HG03558 (cell line): ENCODE measurements at regions not wholly inside any gene's neighbourhood (a gene's known extent, or its start where the extent isn't known, plus 50 kb on each side); places are given as distances from the start of the nearest gene placed in this dataset.

Source experiments
- ATAC-seq: cut with Tn5 transposase; IDR thresholded peaks from one replicate; pipeline ENCODE4 v1.9.1; 2021; ENCODE audit warnings: moderate number of reproducible peaks; ENCODE audit not compliant: unreplicated experiment; ENCODE audit errors: extremely low read depth

DNA sequence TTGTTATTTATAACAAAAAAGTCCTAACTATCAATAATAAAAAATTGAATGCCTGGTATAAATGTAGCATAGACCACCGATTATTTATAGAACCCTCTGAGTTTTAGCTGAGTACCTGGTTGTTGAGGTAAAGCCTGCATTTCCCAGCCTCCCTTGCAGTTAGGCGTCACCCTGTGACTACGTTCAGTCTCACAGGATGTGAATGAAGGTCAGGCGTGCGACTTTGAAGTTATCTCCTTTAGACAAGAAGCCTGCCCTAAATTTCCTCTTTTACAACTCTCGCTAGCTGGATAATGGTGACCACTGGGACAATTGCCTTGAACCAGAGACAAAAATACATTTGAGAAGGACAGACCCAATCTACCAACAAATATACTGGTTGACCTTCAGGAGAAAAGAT lies 67.5 kb upstream of the TES start:
- ATAC-seq: no peak

DNA sequence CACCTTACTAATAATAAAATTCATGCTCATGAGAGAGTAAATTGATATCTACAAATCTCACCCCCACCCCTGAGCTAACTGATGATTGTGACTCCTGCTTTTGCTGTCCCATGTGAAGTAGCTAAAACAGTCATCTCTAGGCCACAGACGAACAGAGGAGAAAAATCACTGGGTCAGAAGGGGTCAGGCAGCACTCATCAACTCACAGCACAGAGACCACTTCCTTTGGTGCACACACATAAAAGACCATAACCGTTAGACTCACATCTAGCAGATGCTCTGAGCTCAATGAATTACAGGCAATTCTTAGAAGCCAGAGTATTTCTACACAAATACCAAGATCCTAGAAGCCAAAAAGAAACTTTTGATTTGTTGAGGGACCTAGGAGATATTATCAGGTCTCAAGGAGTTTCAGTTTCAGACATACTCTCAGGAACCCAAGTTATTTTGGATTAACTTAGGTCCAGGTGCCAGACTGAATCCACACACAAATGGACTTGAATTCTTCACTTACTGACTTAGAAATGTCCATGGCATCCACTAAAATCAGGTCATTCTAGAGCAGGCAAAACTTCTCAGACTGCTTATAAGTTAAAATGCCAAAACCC lies 65.0 kb upstream of the TES start:
- peak; percentile 67 for ATAC-seq

DNA sequence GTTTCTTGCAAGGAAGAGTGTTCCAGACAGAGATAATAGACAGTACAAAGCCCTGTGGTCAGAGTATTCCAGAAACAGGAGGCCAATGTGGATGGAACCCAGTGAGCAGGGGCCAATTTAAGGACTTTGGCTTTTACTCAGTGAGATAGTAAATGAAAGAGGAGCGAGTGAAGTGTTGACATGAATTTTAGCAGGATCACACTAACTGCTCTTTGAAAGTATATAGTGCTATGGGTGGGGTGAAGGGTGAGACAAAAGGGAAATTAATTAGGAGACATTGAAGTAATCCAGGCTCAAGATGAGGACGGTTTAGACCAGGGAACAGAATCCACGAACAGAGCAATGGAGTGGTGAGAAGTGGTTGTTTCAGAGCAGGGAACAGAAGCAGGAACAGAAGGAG lies 62.2 kb upstream of the TES start:
- ATAC-seq: no peak

DNA sequence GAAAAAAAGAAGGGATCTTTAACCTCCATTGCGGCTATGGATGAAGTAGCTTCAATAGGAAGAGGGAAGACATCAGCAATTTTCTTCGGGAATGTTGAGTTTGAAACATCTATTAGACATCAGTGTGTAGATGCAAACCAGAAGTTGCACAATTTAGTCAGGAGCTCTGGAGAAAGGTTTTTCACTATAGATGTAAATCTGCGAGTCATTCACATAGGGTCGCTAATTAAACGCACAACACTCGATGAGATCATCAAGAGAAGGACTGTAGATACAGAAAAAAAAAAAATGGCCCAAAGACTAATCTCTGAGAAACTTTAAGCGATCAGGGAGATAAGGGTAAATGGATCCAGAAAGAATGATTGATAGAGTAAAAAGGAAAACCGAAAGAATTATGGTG lies 61.7 kb upstream of the TES start:
- ATAC-seq: no peak

DNA sequence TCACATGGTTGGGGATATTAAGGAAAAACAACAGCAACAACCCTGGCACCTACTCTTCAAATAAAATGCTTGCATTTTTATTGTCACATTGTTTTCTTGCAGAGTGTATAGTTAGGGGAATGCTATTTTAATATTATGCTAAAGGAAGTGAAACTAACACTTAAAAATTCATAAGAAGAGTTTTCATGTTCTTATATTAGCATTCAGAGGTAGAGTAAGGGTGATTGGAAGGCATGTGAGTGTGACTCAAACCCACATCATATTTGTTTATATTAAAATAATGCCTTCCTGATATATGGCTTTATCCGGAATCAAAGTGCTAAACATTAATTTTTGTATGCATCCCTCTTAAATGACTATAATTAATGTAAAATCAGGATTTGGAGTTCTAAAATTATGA lies 59.8 kb upstream of the TES start:
- ATAC-seq: peak; percentile 80

DNA sequence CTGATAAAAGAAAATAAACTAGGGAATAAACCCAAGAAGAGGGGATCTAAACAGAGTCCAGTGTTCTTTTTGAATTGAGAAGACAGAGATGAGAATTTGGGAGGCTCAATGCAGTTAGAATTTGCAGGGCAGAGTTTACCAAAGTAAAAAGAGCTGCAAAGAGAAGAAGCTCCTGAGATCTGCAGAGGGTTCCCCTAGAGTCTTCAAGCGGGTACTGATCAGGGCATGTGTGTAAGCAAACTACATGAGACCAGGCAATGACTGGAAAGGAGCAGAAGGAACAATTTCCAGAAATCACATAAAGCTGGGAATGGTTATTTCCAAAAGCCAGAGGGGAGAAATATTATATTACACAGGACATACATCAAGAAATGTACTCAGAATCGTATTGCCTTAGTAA lies 58.1 kb upstream of the TES start:
- ATAC-seq: no peak

DNA sequence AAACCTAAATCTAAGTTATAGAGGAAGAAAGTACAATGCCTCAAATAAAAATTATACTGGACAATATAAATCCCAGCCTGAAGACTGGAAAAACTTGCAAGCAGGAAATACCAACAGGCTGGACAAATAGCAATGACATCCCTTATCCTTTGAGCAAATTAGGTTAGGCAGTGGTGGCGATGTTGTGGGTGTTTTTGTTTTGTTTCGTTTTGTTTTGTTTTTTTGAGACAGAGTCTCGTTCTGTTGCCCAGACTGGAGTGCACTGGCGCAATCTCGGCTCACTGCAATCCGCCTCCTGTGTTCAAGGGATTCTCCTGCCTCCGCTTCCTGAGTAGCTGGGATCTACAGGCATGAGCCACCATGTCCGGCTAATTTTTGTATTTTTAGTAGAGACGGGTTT lies 57.3 kb upstream of the TES start:
- no peak for ATAC-seq

DNA sequence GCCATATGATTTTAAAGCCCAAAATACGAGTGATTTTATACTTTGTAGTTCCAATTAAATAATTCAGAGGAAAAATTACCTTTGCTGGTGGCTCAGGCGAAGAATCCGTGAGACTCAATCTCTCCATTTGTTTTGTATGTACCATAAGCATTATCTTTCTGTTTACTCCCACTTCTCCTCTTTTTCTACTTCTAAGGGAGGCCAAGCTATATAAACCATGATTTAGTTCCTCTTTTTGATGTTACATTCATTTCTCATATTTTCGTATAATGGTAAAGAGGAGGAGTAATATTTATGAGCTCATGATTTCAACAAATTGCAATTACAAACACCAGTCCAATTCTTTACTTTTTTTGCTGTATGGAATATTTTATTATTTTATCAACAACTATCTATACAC lies 50.6 kb upstream of the TES start:
- ATAC-seq: no peak
